ENCODE measurements at regions not wholly inside any gene's neighbourhood (a gene's known extent, or its start where the extent isn't known, plus 50 kb on each side); places are given as distances from the start of the nearest gene placed in this dataset.

DNA sequence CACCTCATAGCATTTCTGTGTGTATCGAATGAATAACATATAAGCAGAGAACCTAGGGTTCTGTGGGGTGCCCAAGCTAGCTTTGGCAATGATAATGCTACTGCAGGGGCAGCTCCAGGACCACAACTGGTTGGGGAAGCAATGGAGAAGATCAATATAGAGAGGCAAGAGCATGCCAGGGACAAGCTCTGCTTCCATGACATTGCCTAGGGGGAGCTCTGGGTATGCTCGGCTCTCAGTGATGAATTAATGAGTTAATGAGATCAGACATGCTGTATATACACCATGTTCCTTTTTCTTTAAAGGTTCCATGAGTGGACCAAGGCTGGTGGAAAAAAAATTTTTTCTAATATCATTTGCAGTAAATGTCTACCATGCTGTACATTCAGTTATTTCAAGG, 618.4 kb downstream of the BCL11A start (continued):
- TF ChIP-seq SRF (IDR thresholded peaks at IDR 0.05; ENCODE audit: low read depth in 2 of 2, low read length in 2 of 2) (no peak), STAT1 (conservative IDR thresholded peaks at IDR 0.05) (no peak), ATF7 (IDR thresholded peaks at IDR 0.05; ENCODE audit: low read depth) (no peak), YBX1 (IDR thresholded peaks at IDR 0.05) (no peak), SKIL (IDR thresholded peaks at IDR 0.05; ENCODE audit: low read depth, poor library complexity, severe bottlenecking) (no peak), GATAD2B (conservative IDR thresholded peaks at IDR 0.05; ENCODE audit: low read depth) (no peak), JUNB (IDR thresholded peaks at IDR 0.05) (no peak), RBBP5 (conservative IDR thresholded peaks at IDR 0.05) (no peak), CBX3 (IDR thresholded peaks at IDR 0.05; ENCODE audit: borderline replicate concordance, low read depth) (no peak), PBX3 (IDR thresholded peaks at IDR 0.05; ENCODE audit: insufficient replicate concordance, low read depth, low read length) (no peak), HDAC2 (IDR thresholded peaks at IDR 0.05) (no peak), CHD1 (IDR thresholded peaks at IDR 0.05; ENCODE audit: low read depth, low read length) (no peak)
- TF ChIP-seq, protein P1, sequence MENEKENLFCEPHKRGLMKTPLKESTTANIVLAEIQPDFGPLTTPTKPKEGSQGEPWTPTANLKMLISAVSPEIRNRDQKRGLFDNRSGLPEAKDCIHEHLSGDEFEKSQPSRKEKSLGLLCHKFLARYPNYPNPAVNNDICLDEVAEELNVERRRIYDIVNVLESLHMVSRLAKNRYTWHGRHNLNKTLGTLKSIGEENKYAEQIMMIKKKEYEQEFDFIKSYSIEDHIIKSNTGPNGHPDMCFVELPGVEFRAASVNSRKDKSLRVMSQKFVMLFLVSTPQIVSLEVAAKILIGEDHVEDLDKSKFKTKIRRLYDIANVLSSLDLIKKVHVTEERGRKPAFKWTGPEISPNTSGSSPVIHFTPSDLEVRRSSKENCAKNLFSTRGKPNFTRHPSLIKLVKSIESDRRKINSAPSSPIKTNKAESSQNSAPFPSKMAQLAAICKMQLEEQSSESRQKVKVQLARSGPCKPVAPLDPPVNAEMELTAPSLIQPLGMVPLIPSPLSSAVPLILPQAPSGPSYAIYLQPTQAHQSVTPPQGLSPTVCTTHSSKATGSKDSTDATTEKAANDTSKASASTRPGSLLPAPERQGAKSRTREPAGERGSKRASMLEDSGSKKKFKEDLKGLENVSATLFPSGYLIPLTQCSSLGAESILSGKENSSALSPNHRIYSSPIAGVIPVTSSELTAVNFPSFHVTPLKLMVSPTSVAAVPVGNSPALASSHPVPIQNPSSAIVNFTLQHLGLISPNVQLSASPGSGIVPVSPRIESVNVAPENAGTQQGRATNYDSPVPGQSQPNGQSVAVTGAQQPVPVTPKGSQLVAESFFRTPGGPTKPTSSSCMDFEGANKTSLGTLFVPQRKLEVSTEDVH (IDR thresholded peaks at IDR 0.05; ENCODE audit: low read depth, partially characterized antibody), result no peak

All from GM12878 (cell line).